CD4-positive, alpha-beta T cell treated with Interleukin-21 for 1 hour (primary cell): ENCODE measurements at regions not wholly inside any gene's neighbourhood (a gene's known extent, or its start where the extent isn't known, plus 50 kb on each side); places are given as distances from the start of the nearest gene placed in this dataset.
"Not testable (repeated sequence)": the region's sequence is repeated elsewhere in the genome, so short reads cannot be mapped to it uniquely, and the experiment has no call there.

Source experiments
- DNase-seq: peaks from one replicate; pipeline ENCODE4 v3.0.0-alpha.2; 2020

DNA sequence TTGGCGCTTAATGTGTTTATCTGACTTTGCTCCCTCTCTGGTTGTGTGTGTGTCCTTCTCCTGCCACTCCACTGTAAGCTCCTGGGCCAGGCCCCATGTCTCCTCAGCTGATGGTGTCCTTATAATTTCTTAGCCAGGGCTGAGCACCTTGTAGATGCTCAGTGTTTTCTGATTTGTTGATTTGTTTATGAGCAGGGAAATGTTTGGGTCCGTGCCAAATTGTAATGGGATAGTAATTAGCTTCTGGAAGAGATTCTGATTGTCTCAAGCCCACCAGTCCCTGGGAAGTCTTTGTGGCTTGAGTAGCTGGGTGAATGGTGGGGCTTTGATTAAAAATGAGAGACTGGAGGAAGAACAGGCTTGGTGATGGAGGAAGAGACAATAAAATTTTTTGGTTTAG, 270.5 kb downstream of the MYCN start:
- no peak for DNase-seq

DNA sequence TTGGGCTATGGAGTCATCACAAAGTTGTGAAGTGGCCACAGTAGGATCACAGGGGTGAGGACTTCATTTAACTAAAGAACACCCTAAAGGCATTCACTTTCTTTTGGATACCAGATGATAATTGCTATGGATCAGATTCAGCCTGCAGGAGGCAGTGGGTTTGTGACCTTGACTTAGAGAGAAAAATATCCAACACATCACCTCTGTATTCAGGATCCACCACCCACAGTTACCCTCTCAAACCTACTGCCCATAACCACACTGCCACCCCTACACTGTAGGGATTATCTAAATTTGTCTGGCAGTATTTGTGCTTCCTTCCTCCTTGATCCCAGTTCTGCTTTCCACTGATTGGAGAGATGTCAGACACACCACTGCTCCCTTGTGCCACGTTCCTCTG, 269.4 kb downstream of the MYCN start:
- DNase-seq, result no peak

GRCh38 chr2:16208921-16209320, 268.6 kb downstream of the MYCN start:
- DNase-seq, result no peak

- no peak for DNase-seq
Observed at GRCh38 chr2:16208241-16208797, 268.0 kb downstream of the MYCN start.

- no peak for DNase-seq
Observed at GRCh38 chr2:16207611-16208010, 267.3 kb downstream of the MYCN start.

- no peak for DNase-seq
Observed at GRCh38 chr2:16207151-16207550, 266.8 kb downstream of the MYCN start.

GRCh38 chr2:16206191-16206944, 266.0 kb downstream of the MYCN start:
- DNase-seq, result no peak

GRCh38 chr2:16205631-16206030, 265.3 kb downstream of the MYCN start:
- DNase-seq, result no peak

DNA sequence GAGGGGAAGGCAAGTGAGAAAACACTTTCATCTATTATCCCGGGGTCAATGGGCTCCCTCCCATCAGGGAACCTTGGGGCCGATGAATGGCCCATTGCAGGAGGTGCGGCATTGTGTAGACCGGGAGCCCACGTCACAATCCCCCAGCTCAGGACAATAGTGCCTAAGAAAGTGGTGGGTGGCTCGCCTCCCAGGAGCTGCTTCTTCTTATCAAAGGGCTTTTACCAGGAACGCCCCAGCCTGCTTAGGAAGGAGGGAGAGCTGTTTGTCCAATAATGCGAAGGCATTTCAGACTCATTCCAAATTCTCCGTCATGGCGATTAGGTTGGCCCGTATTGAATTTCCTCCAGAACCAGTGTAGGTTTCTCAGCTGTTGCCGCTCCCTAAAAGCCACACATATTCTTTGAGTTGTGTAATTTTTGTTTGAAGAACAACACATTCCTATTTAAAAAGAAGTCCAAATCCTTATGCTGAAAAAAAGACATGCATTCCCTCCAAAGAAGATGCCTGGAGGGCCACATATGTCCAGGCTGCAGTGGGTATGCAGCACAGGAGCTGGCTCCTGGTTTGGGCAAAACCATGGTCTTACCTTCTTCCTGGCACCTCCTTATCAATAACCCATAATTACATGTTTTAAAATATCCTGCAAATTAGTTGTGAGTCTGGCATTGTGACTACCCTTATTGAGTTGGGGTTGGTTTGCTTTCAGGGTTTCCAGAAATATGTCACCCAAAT, 264.7 kb downstream of the MYCN start:
- DNase-seq, result no peak

DNA sequence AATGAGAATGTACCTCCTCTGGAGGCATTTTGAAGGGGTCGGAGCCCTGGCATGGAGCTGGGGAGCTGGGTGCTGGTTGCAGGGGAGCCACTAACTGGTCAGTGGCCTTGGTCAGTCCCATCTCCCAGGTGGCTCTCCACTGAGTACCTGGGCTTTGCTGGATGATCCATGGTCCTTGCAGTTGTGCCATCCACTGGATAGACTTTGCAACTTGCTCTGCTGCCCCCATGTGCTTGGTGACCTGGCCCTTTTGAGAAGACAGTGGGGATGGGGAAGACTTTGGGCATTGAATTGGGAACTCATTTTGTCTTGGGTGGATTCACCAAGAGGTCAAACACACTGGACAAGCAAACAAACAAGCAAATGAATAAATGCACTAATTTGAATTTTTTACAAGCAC, 263.9 kb downstream of the MYCN start:
- DNase-seq, result no peak

GRCh38 chr2:16203691-16204090, 263.3 kb downstream of the MYCN start:
- no peak for DNase-seq

- DNase-seq, result no peak
Observed at GRCh38 chr2:16203069-16203468, 262.7 kb downstream of the MYCN start.

DNA sequence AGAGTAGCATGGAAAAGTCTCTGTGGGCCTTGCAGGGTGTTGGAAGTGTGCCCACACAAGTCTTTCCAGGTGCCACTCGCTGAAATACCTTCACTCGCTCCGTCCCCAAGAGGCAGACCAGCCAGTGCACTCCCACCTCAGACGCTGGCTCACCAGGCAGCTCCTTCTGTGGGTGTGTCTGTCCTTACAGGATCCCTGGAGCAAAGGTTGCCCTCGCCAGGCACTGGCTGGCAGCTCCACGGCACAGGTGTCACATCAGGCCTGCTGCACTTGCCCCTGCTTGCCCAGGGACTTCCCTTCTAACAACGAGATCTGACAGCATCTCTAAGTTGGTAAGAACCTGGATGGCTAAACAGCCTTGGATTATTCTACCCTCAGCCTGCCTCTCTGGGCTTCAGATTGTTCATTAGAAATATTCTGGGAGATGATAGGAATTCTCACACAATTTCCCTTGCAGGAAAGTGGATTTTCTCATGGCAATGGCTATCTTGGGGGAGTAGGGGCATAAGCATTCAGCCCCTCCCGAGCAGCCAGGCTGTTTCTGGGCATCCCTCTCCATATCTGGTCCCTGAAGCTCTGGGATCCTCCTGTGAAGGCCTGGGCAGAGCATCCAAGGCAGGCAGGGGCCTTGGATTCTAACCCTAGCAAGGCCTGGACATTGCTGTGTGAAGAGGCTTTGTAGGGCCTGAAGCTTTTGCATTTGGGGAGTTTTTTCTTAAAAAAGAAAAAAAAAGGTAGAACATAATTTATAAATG, 262.1 kb downstream of the MYCN start:
- no peak for DNase-seq

- no peak for DNase-seq
Observed at GRCh38 chr2:16201848-16202247, 261.5 kb downstream of the MYCN start.

DNA sequence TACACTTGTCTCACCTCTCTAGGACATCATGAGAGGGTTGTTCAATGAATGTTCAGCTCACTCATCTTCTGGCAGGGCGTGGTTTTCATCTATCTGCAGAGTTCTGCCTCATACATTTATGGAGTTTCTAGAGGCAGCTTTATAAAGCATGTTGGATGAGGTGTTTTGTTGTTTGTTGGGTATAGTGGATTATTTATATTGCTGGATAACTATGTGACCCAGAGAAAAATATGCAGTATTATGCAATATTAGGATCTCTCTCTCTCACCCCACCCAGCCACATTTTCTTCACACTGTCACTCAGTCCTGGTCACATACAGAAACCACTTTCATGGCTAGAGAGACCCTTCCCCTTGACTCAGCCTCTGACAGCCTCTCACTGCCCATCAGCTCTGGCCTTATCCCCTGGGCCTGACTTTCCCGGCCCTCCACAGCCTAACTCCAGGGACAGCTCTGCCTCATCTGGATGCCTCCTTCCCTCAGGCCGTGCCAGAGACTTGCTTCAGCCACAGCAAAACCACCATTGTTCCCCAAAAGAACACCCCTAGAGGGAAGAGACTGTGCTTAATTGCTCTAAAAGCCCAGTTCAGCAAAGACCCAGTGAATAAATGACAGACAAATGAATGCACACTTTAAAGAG, 260.3 kb downstream of the MYCN start:
- DNase-seq, result no peak

- no peak for DNase-seq
Observed at GRCh38 chr2:16199882-16200553, 259.7 kb downstream of the MYCN start.

- DNase-seq, result not testable (repeated sequence)
Observed at GRCh38 chr2:16199241-16199640, 258.9 kb downstream of the MYCN start.

DNA sequence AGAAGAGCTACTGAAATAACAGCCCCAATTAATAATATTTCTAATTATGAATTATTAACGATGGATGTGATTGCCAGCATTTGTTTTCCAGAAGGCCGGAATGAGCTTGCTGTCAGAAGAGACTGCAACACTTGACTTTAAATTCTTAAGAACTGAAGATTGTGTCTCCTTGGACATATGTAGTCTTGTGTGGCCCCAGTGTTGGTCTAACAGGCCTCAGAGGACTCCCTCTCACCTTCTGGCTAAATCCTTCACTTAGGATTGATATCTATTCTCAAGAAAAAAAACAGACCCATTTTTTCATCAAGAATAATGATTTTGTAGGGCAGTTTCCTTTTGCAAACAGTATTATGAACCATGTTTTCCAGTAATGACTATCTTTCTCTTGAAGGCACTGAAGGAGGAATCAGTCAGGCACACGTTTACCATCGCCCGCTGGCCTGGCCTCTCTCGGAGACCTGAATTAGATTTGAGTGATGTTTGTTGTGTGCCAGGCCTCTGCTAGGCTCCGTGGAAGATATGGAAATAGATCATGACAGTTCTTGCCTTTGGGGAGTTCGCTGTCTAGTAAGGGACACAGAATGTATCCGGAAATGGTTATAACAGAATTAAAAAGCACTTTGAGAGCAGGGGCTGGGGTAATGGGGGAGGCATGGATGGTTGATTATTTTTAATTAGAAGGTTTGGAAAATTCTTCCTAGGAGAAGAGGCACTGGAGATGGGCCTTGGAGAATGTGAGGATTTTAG, 258.0 kb downstream of the MYCN start:
- no peak for DNase-seq

- no peak for DNase-seq
Observed at GRCh38 chr2:16197504-16198147, 257.3 kb downstream of the MYCN start.

DNA sequence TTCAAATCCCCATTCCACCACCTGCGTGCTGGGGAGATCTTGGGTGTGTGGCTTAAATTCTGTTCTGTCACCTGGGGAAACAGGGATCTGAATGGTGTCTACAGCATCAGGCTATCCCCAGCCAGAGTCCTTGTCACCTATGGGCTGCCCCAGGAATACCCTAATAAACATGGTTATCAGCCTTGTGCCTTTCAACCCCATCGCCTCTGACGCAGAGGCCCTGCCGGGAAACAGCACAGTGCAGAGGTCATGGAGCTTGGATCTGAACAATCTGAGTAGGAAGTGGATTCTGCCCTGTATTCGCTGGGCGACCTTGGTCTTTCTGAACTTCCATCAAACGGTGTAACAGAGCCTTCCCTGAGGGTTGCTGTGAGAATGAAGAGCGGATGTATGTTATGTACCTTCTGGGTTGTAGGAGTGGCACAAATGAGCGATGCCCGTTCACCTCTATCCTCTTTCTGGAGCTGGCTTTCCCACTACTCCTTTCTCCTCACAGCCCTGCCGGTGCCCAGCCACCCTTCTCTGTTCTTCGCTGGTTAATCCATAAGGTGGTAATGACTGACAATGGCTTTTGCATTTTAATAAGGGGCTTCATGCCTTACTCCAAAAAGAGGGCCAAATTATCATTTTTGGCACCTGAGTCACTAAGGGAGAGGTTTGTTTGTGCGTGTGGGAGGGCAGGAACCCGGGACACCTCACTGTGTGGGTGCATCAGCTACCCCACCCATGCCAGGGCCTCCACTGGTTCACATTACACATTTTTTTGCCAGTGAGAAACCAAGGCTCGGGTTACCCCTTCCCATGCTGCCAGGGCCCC, 256.5 kb downstream of the MYCN start:
- DNase-seq, result no peak
